Stimulated activated naive CD4-positive, alpha-beta T cell (primary cell): ENCODE measurements at regions not wholly inside any gene's neighbourhood (a gene's known extent, or its start where the extent isn't known, plus 50 kb on each side); places are given as distances from the start of the nearest gene placed in this dataset.

ENCODE experiments used
- DNase-seq, 6 experiments: peaks; one replicate each; lab custom pipeline; 2025; lab: John Stamatoyannopoulos, UW

DNA sequence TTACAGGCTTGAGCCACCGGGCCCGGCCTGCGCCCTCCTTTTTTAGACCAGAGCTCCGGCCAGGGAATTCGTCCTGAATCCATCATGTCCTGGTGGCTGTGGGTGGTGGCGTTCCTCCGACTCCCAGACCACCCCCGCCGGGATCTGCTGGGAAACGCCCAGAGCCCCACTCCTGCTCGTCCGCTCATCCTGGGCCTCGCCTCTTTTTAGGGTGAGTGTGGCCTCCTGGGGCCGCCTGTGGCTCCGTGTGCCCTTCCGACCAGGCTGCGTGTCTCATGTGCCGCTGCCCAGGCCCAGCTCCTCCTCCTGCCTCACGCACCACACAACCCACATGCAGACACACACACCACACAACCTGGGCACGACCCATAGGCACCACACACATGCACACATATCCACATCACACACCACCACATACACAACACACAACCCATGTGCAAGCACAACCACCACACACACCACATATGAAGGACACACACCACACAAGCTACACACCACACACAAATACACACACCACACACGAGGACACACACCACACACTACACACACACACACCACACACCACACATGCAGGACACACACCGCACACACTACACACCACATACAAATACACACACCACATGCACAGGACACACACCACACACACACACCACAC is 946.2 kb downstream of the BRD1 start:
- no peak for DNase-seq

DNA sequence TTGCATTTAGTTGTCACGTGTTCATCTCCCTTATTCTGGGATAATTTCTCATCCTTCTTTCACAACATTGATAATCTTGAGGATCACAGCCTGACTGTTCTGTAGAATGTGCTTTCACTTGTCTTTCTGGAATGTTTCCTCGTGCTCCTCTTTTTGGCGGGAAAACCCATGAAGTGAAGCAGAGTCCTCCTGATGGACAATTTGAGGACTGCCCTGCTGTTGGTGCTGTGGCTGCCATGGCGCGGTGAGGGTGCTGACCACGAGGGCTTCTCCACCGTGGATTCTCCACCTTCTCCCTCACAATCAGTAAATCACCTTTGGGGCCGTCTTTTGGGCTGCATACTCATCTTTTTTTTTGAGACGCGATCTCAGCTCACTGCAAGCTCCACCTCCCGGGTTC is 946.9 kb downstream of the BRD1 start:
- DNase-seq = no peak

DNA sequence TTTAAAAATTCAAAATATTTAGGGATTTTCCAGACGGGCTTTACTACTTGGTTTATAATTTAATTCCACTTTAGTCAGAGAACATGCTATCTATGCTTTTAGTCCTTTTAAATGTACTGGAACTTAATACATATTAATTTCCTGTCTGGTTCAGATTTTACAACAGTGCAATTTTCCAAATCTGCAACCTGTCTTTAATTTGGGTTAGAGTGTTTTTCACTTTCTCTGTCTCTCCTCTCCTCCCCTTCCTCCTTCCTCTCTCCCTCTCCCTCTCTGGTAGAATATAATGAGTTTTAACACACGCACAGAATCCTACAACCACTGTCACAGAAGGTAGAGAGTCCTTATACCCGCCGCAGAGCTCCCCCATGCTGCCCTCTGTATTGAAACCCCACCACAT is 950.7 kb downstream of the BRD1 start:
- no peak for DNase-seq

DNA sequence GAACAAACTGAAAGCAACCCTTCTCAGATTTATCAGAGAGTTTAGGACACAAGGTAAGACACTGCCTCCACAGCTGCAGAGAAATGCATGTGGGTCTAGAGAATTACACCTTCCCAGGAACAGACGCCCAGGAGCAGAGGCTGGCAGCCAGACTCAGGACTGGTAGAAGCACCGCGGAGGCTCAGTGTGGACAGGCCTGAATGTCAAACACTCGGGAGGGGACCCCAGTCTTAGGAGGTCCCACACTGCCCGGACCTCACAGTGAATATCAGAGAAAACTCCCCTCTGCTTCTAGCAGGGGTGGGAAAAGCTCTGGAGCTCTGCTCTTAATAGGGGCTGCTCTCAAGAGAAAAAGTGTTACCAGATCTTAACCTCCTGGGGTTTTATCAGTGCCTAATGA is 952.7 kb downstream of the BRD1 start:
- DNase-seq = no peak

DNA sequence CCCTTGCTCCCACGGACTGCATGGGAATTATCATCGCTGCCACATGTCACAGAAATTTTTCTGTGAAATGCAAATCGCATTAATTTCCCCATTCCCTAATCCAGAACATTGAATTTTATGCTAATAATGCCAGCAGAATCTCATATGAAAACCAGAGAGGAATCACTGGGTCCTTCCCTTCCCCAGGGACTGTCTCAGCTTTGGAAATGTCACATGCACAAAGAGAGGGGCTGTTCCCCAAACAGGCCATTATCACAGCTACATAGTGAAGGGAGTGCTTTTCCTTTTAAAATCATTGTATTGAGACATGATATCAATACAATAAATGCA is 954.5 kb downstream of the BRD1 start:
- no peak for DNase-seq

DNA sequence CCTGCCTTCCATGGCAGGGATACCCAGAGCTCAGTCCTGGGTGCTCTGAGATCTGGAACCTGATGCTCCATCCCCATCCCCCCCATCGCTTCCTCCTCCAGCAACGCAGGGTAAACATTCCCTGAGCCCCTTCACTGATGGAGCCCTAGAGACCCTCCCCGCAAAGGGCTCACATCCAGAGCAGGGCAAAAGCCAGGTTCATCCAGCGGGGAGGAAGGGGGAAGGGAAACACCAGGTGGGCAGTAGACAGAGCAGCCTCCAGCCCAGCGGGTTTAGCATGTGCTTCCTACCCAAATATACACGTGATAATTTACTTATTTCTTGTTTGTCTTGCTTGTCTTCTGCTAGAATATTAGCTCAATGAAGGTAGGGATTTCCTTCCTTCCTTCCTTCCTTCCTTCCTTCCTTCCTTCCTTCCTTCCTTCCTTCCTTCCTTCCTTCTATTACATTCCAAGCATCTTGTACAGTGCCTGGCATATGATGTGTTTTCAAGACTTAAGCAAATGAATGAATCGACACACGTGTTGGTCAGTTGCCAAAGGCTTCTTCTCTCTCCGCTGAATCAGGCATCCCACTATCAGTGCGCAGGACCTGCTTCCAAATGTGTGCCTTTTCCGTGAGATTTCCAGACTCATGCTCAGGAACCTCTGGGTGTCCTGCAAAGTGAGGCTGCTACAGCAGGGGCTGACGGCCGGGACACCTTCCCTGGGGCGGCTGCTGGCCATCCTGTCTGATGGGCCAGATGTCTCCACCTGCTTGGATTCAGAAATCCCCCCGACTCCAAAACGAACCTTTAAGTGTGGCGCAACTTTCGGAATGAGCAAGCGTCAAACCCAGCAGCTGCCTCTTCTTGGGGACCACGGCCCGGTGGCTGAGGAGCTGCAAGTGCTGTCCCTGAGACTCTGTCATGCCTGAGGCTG is 955.1 kb downstream of the BRD1 start:
- DNase-seq = no peak

DNA sequence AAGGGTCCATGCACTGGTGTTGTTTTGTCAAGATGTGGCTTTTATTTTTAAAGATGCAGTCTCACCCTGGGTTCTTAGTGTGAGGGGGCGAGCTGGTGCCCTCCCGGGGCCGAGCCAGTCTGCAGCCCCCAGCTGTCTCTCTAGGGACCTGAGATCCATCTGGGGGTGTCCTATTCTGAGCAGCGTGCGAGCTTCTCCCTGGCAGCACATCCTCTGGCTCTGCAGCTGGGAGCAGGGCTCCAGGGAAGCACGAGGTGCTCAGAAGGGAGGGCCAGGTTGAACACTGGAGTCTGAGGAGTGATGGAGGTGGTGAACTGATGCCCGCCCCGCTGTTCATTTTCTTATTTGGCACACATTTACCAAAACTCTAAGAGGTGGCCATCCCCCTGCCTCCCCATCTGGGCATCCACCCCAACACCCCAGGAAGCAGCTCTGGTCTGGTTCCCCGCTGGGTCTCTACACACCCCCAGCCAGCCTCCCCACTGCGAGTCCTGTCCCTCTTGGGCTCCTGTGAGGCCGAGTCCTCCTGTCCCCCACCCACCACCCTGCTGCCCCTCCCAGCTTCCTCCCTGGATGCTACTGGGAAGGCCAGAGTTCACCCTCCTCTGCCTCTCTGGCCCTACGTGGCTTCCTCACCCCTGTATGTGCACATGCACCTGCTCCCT is 956.4 kb downstream of the BRD1 start:
- no peak for DNase-seq

DNA sequence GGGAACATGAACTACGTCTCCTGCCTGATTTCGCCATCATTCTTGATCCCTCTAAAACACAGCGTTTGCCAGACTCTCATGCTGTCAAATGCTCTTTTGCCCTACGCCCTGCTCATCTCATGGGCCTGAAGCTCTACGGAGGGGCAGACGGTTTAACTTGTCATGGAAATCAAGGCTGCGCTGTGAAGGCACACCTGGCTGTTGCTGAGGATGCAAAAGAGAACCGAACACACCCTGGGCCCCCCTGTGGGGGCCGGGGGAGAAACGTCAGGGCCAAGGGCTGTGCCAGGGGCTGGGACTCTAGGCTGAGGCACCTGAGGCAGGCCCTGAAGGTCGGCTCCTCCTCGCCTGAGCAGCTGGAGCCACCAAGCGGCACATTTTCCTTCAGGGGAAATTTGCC is 957.2 kb downstream of the BRD1 start:
- no peak for DNase-seq

DNA sequence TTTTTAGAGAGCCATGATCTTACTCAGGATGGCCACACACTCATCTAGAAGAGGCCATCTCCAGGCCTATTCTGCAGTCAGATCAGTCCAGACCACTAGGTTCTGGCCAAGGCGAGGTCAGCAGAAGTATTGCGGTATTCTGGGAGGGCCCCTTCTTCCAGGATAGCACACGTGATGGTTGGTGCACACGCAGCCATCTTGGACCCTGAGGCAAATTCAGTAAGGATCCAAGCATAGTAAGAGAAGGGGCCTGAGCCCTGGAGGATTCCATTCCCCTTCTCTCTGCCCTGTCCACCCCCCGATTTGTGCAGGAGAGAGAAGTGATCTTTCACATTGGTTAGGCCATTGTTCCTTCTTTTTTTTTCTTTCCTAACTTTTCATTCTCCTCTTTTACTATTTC is 957.9 kb downstream of the BRD1 start:
- no peak for DNase-seq

DNA sequence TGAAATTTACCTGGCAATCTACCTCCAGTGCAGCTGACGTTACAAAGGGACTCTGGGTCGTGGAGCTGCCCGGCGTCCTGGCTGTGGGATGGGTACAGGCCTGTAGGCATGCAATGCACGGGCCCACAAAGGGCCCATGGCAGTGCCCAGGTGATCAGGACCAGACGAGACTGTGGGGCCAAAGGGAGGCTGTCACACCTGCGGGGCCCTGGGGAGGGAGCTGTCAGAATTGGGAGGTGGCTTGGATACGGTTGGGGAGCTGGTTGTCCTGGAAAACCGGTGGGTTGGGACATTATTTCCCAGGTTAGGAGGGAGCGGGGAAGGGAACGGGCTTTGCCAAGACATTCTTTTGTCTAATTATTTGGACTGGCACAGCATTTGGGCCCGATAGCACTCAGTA is 958.5 kb downstream of the BRD1 start:
- DNase-seq = no peak

DNA sequence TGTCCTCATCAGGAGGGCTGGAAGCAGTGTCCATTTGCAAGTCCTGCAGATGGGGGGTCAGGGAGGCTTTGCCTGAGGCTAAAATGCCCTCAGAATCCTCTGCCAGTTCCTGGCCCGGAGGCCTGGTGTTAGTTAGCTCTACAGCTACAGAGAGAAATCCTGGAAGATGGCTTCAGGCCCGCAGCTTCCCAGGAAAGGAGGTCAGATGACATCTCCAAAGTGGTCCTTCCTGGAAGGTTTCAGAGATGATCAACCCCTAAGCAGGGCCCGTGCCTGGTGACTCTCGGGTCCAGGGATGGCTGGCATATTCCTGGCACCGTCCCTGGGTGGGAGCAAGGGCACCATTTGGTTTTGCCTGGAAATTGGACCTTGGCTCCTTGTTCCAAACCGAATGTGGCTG is 959.1 kb downstream of the BRD1 start:
- no peak for DNase-seq

DNA sequence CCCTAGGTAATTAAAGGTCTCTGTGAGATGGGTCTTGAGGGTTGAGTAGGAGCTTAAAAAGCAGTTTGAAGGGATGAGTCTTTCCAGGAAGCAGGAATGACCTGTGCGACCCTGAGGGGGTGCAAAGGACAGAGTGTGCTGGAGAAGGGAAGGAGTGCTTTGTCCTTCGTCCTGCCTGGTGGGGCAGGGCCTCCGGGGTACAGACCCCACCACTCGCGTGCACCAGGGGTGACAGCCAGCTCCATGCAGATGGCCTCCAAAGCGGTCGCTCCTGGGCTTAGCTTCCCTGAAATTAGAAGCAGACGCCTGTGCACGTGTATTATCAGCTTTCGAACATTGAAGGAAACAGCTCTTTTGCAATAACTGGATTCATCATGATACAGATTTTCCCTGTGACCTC is 959.8 kb downstream of the BRD1 start:
- DNase-seq = no peak

DNA sequence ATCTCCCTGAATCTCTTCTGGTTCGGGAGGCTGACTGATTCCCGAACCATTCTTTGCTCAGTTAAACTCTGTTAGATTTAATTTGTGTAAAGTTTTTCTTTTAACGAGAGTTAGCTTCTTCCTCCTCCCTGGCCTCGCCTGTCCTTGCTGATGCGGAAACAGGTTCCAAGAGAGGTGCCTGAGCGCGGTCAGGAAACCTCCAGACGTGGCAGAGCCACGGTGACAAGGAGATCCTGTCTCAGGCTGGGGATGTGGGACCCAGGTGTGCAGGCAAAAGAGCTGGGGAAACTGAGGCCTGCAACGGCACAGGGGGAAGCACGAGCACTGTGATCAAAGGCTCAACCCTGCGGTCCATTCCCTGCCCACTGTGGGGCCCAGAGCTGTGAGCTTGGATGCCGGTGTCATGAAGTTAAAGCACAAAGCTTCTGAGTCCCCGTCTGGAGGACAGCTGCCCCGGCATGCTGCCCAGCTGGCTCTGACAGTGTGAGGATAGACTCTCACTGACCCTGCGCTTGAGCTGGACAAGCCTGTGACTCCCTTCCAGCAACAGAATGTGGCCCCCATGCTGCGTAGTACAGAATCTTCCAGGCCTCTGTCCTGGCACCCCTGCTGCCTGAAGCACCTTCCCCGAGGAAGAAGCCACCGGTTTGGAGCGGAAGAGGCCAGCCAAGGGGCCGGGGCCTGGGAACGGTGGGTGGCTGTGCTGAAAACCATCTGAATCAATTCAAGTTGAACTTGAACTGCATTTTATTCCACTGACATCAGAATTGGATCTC is 960.6 kb downstream of the BRD1 start:
- DNase-seq = no peak

DNA sequence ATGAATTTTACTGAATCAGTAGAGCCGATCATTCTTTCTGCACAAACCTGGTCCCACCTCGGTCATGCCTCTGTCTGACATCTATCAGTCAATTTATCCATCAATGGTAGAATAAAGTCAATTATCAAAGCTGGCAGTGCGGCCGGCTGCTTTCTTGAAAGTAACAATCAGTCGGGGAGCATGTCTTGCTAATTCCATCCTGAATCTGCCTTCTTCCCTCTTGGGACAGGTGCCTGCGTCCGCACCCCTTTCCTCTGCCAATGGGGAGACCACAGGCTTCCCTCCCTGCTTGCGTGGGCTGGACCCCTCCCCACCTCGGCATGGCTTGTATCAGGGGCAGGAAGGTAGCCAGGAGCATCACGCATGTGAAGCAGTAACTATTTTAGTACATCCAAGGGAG is 962.9 kb downstream of the BRD1 start:
- DNase-seq = no peak

DNA sequence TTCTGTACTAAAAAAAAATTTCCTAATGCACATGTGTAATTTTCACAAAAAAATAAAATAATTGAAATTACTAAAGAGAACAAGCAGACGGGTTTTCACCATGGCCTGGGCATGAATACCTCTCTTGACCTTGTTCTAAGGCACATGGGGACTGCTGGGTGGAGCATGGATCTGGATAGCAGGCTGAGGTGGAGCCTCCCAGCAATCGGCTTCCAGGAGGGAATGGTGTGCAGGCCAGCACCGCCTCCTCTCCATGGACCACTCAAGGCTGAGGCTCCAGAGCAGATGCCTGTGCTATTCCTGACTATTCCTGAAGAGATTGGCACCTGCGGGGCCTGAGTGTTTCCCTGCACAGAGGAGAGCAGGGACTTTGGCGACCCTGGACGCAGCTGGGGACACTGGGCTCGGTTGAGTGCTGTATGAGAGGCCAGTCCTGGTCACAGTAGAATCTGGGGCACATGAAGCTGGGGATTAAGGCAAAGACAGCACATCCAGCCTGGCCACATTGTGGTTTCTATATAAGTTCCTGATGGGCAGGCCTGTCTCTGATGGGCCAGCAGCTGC is 963.6 kb downstream of the BRD1 start:
- no peak for DNase-seq

DNA sequence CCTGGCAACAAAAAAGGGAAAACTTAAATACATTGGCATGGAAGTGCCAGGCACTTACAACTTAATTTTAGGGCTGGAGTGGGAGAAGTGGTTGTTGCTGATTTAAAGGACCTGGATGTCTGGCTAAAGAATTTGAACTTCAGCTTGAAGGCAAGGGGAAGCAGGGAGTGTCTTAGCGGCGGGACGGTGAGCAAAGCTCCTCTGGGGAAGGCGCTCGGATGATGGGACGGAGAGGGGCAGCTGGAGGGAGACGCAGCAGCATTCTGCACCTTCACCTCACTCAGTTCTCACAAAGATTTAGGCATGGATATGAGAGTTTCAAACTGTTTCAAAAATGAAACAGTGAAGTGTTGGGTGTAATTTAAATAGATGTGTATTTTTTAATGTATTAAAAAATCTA is 967.1 kb downstream of the BRD1 start:
- DNase-seq = no peak

DNA sequence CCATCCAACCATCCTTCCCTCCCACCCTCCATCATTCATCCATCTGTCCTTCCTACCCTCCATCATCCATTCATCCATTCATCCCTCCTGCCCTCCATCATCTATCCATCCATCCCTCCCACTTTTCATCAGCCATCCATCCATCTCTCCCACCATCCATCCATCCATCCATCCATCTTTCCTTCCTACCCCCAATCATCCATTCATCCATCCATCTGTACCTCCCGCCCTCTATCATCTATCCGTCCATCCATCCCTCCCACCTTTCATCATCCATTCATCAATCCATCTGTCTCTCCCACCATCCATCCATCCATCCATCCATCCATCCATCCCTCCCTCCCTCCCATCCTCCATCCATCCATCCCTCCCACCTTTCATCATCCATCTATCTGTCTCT is 968.8 kb downstream of the BRD1 start:
- no peak for DNase-seq

DNA sequence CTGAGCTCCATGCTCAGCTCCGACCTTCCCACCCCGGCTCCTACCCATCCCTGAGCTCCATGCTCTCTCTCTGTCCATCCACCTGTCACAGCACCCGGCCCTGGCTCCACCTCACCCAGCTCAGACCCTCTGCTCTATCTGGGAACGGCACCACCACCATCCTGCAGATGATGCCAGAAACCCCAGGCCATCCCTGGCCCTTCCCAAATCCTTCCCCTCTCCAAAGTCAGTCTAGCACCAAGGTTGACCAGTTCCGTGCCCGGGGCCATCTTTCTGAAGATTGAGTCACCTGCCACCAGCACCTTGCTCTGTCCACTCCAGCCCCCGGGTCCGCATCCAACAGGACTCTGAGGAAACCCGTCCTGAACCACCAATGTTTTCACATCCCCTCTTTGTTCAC is 969.6 kb downstream of the BRD1 start:
- DNase-seq = no peak

DNA sequence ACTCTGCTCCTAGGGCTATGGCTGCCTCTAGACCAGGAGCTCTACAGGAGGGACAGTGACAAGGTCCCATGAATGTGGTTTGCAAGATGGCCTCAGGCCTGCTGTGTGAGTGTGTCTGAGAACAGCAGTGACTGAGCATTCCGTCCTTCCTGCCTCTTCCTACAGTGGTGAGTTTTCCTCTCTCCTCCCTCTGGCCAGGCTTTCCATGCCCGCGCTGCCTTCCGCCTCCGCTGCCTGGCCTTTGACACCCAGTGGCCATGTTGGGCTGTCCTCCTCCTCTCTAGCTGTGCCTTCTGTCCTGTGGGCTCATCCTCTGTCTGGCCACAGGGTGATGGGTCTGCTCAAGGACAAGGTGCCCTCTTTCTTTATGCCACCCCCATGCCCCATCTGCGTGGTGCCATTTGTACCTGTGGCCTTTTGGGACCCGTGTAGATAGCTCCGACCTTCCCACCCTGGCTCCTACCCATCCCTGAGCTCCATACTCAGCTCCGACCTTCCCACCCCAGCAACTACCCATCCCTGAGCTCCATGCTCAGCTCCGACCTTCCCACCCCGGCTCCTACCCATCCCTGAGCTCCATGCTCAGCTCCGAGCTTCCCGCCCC is 970.4 kb downstream of the BRD1 start:
- no peak for DNase-seq

DNA sequence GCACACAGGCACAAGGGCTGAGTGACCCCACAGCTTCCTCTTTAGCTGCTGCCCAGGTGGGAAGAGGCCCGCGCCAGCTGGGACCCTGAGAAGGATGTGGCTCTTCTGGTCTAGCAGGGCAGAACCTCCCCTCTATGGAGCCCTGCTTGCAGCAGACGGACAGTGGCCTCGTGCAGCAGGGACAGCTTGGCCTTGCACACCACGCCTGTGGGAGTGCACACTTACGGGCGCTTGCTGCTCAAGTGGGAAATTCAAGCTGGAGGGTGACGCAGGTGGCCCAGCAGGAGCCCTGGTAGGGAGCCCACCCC is 971.4 kb downstream of the BRD1 start:
- no peak for DNase-seq

DNA sequence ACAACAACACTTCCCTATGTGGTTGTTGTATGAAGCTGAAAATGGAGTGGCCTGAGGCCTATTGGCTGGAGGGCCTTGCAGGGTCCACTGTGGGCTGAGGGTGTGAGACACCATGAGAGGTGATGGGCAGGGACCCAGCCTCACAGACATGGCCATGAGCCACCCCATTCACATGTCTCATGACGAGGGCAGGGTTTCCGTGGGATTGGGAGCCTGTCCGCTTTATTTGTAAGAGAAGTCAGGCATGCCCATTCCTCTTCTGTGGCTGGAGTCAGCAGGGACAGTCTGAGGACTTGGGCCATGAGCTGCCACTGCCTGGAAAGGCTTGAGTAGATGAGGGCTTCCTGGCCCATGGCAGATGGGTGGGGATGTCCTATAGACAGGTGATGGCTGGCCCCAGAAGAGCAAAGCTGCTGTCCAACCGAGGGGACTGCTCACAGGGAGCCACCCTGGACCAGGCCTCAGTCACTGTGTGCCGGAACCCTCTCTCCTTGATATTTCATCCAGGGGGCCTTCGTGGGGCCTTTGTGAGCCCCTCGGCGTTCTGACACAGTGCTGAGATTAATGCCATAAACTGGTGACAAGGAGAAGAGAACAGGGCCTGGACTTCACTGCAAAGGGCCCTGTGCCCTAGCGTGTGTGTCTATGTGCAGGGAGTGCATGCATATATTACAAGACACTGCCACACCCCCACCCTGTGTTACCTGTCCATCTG is 971.9 kb downstream of the BRD1 start:
- no peak for DNase-seq
